Neural cell (in vitro differentiated cells): ENCODE measurements at regions not wholly inside any gene's neighbourhood (a gene's known extent, or its start where the extent isn't known, plus 50 kb on each side); places are given as distances from the start of the nearest gene placed in this dataset.

ENCODE experiments used
- CTCF ChIP-seq: fragments of 450-650 bp; IDR thresholded peaks from 2 replicates; pipeline ENCODE4 v1.5.1; 2014; ENCODE audit warnings: antibody characterized with exemption, mild to moderate bottlenecking, moderate library complexity; ENCODE audit not compliant: poor library complexity, severe bottlenecking
- EZH2 ChIP-seq: fragments of 200-600, 300-800 bp; shearing (Covaris generic), sonication (generic); IDR thresholded peaks from 2 replicates; pipeline ENCODE4 v1.6.1; 2014; ENCODE audit warnings: antibody characterized with exemption, low read length, borderline replicate concordance, mild to moderate bottlenecking; ENCODE audit not compliant: insufficient read depth, poor library complexity, severe bottlenecking
- POLR2AphosphoS5 ChIP-seq: IDR thresholded peaks from 2 replicates; pipeline ENCODE4 v1.6.1; 2012
- RAD21 ChIP-seq: fragments of 450-650 bp; conservative IDR thresholded peaks from 2 replicates; pipeline ENCODE4 v1.6.1; 2014; ENCODE audit warnings: antibody characterized with exemption, mild to moderate bottlenecking, moderate library complexity
- REST ChIP-seq: IDR thresholded peaks from 2 replicates; pipeline ENCODE4 v1.6.1; 2012; ENCODE audit warnings: borderline replicate concordance
- TAF1 ChIP-seq: IDR thresholded peaks from 2 replicates; pipeline ENCODE4 v1.6.1; 2012; ENCODE audit warnings: low read depth

GRCh38 chr4:126544276-126544675 lies 1088.5 kb upstream of the INTU start:
- no peak for TF ChIP-seq RAD21
- TF ChIP-seq EZH2 = no peak
- TF ChIP-seq CTCF = no peak
- no peak for TF ChIP-seq POLR2AphosphoS5
- TF ChIP-seq TAF1 = no peak
- no peak for TF ChIP-seq REST
